Fibroblast of skin of right quadriceps (primary cell): ENCODE measurements at regions not wholly inside any gene's neighbourhood (a gene's known extent, or its start where the extent isn't known, plus 50 kb on each side); places are given as distances from the start of the nearest gene placed in this dataset.
A peak's percentile ranks its signal among the peaks of the same experiment; 100 is the strongest.
"Not testable (repeated sequence)": the region's sequence is repeated elsewhere in the genome, so short reads cannot be mapped to it uniquely, and the experiment has no call there.

ENCODE experiments used
- DNase-seq: peaks from one replicate; pipeline ENCODE4 v3.0.0-alpha.2; 2013

DNA sequence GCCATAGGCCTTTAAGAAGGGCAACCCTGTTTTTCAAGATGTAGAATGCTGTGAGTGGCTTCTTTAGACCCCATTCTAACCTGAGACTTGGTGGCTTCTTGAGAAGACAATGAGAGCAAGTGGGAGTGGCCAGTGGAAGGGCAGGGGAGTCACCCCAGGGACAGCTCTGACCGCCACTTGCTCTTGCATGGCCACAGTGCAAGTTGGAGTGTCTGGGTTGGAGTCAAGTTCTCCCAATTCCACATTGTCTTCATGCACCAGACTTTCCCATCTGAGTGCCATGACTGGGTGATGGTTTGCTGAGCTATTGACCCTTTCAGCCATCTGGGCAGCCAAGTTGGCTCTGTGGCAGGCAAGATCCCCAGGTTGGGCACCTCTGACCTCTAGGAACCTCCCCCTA, 148.0 kb upstream of the SKOR2 start:
- DNase-seq = no peak

DNA sequence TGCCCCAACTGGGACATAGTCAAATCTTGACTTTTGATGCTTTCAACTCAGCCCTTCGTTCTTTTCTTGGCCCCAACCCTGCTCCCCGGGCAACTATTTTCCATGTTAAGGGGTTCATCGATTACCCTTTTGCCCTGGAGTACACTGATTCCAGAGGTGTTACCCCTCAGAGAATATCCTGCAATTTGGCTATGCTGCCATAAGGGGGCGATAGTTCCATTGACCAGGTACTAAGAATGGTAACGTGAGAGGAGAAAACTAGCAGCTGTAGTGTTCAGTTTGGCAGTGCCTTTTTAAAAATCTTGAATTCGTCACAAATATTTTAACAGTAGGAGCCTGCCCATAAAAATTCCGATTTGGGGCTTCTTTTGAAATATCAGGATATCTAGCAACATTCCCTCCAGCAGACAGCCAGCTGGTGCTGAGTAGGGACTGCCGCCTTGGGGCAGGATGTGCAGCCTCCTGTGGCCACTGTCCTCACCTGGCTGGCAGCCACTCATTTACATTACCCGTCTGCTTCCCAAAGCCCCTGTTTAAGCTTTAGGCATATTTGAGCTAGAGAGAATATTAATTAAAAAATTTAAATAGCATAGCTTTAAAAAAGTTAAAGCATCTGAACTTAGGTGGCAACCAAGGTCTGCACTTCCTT, 146.3 kb upstream of the SKOR2 start:
- no peak for DNase-seq

DNA sequence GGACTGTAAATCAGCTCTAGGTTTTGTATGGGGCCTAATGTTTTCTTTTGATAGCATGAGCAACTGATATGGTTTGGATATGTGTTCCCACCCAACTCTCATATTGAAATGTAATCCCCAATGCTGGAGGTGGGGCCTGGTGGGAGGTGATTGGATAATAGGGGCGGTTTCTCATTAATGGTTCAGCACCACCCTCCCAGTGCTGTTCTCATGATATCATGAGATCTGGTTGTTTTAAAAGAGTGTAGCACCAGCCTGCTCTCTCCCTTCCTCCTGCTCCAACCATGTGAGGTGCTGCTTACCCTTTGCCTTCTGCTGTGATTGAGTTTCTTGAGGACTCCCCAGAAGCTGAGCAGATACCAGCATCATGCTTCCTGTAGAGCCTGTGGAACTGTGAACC, 140.2 kb upstream of the SKOR2 start:
- DNase-seq = no peak

DNA sequence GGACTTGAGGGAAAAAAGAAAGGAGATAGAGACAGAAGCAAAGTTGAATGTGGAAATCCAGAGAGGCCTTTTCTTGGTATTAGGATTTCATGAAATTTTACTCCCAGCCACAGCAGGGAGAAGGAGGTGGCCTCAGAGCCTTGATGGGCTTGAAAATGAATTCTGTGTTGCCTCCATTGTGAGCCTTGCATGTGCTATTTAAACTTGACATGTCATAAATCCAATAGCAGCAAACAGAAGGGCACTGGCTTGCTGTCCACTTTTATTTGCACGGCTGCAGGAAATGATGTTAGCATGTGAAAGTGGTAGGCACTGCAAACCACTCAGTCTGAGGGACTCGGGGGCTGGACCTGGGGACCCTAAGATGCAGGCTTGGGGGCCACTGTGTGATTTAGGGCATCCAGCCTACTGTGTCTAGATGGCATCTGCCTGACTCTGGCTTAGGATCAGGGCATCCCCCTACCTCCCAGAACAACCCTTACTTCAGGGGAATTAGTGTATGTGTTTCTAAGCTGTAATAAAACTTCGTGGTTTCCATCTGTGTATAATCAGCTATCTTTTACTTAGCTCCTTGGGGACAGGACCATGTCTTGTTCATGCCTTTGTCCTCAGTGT, 139.1 kb upstream of the SKOR2 start:
- DNase-seq = no peak

DNA sequence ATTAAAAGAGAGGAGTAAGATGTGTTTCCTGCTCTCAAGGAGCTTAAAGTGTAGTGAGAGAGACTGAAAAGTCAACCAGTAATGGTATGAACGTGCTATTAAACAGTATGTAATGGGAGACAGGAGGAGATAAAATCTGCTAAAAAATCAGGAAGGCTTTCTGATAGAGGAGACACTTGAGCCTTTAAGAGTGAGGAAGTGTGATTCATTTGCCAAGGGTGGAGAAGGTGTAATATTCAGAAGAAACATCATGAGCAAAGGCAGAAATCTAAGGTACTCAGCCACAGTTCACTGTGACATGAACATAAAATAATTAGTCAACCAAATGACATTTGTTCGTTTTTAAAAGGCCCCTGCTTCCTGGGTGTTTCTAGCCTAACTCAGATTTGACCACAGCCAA, 137.8 kb upstream of the SKOR2 start:
- DNase-seq = no peak

DNA sequence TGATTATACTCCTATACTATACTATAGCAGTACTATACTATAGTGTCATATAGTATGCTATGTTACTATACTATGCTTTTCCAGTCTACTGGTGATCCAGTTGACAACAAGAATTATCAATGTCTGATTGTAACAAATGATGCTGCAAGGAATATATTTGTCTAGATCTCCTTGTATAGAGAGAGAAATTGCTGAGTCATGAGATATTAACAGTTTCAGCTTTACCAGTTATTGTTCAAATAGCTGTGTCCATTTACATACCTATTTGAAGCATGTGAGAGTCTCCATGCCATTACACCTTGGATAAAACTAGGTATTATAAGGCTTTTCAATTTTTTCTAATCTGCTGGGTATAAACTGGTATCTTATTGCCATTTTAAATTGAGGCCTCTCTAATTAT, 136.4 kb upstream of the SKOR2 start:
- DNase-seq = no peak

DNA sequence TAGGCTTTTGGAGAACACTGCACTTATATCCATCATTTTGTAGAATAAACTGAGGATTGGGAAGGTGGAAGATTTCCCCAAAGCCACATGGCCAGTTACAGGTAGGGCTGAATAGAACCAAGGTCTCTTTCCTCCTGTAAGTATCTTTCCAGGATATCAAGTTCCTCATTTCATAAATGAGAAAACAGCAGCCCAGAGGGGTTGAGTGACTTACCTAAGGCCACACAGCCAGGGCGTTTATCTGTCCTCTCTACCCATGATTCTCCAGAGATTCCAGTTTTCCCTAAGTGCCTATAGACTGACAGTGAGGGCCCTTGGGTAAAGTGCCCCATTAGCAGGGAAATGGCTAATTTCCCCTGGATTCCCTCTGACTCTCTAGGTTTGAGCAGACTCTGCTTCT, 132.3 kb upstream of the SKOR2 start:
- DNase-seq = no peak

DNA sequence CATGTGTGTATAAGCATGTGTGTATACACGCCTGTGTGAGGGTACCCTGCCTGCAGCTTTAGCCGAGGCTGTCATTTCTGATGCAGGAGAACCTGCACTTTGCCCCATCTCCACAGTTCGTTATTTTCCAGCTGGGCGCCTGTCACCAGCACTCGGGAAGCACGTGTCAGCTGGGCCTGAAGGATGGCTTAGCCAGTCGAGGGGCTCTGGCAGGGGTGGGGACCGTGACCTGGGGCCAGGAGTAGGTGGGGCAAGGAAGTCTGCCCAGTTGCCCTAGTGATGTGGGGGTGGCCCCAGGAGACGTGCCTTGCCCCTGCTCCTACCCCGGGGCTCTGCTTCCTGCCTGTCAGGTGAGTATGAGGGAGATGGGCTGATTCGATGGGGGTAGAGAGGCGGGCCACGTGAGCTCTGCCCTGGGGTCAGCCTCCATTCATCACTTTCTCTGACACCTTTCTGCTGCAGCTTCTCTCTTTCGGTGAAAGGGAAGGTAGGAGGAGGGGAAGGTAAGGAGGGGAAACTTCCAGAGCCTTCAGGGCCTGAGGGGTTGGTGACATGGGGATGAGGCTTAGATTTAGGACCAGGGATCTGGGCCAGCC, 130.6 kb upstream of the SKOR2 start:
- no peak for DNase-seq

DNA sequence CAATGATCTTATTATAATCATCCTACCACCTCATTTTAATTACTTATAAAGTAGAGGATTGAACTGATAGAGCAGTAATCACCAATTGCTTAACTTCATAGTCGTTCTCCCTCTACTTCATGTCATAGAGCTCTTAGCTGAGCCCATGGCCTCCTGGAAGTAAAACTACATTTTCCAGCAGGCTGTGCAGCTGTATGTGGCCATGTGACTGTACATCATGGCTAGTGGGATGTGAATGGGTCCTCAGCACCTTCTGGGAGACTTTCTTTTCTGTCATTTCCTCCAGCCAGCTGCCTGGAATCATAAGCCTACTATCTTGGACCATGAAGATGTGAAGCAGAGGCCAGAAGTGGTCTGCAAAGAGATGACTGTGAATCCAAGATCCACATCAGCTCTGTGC, 128.7 kb upstream of the SKOR2 start:
- DNase-seq = no peak

DNA sequence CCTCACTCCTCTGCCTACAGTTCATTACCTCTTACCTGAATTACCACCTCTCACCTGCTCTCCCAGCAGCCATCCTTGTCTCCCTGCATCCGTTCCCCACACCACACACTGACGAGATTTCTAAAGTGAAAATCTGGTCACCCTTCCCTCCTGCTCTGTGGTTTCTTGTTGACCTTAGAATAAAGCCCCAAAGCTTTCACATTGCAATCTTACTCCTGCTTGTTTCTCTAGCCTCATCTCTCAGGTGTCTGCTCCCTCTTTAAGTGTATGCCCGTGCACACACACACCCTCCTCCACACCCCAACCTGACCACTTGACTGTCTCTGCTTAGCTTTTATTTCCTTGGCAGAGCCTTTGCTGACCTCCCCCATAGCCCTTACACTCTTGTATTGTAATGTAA, 122.0 kb upstream of the SKOR2 start:
- DNase-seq = no peak

DNA sequence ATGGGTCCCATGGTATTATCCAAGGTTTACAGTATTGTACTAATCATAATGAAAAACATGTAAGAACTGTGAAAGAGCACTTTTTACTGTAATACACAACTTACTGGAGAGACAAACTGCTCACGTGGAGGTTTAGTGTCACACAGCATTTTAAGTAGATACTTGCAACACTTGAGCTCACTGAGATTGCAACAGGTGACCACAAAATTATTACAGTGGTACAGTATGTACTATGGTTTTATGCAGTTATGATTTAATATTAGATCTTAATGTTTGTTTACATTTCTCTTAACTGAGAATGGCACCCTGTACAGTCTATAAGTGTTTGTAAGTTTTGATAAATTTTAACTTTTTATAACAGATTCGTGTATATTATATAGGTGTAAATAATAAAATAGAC, 118.6 kb upstream of the SKOR2 start:
- DNase-seq = no peak

DNA sequence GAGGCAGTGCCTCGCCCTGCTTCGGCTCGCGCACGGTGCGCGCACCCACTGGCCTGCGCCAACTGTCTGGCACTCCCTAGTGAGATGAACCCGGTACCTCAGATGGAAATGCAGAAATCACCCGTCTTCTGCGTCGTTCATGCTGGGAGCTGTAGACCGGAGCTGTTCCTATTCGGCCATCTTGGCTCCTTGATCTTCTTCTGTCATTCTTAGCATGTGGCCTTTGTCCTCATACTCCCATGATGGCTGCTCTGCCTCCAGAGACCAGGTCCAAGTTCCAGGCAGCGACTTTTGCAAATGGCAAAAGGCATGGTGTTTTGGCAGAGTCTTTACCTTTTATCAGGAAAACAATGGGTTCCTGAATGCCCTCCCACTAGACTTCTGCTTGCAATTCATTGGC, 102.6 kb upstream of the SKOR2 start:
- DNase-seq = not testable (repeated sequence)

DNA sequence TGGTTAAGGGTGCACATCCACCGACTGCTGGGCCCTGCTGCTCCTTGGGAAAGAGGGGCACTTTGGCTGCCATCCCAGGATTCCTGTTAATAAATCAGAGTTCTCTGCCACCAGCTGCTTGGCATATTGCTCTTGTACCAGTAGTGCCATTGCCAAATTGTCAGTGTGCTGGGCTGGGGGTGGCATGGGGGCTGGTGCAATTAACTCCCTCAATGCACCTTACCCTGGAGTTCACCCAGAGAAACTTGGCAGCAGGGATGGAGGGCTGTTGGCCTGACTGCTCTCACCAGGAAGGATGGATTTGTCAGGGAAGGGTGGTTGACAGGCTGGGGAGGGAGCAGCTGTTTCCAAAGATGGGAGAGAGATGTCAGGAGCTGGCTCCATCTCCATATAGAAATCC, 94.6 kb upstream of the SKOR2 start:
- DNase-seq = no peak

DNA sequence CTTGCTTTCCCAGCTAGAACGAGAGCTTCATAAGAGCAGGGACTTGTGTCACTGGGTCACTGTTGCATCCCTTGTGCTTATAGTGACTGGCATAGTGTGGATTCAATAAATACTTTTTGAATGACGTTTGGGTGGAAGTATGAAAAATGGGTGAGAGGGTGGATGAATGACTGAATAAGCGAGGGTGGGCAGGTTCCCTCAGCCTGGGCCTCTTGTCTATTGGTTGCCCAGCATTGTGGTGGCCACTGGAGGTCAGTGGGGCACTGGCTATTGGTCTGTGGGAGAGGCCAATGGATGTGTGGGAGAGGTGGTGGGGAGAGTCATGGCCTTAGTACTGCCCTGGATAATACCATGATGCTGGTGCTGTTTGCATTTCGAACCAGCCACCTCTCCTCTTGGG, 93.8 kb upstream of the SKOR2 start:
- no peak for DNase-seq

DNA sequence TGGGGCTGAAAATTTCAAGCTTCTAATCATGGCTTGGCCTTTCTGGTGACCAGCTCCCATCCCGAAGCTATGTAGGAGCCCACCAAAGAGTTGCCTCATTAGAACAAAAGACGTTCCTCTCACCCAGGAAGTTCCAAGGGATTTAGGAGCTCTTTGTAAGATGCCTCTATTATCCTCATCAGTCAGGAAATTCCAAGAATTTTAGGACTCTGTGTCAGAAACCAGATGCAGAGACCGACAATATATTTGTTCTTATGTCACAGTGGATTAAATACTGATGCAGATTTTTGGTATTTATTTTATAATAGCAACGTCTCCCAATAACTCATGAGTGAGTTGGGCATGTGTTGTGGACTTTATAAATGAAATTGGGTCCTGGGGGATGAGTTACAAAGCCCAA, 91.8 kb upstream of the SKOR2 start:
- peak; percentile 83 for DNase-seq

DNA sequence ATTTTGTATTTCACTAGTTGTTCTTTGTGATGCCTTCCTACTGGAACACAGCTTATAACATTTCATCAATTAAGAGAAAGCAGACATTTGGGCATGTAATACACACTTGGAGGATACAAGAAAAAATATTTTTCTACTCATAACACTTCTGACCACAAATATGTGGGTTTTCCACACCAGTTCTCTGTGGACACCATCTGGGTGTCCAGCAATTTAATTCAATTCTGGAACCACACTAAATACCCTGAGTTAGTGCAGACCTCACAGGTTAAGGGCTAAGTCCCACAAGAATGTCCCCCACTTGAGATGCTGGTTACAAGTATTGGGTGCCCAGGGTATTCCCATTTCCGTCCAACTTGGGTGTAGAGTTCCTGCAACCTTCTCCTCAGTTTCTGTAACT, 91.1 kb upstream of the SKOR2 start:
- peak; percentile 32 for DNase-seq

DNA sequence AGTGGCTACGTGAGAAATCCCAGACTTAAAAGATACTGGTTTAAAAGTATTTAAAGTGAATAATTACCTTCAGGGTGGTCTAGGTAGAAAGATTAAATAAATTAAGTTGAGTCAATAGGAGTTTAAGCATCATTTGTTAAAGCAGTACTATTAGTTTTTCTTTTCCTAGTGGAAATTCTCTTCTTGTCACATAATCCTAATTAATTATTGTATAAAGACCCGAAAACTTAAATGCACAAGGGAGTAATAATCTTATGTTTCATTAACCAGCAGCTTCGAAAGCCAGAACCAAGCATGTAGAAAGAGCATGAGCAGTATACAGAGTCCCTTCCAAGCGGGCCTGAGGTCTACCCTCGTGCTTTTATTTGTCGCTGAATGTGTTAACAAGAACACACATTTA, 90.2 kb upstream of the SKOR2 start:
- no peak for DNase-seq

DNA sequence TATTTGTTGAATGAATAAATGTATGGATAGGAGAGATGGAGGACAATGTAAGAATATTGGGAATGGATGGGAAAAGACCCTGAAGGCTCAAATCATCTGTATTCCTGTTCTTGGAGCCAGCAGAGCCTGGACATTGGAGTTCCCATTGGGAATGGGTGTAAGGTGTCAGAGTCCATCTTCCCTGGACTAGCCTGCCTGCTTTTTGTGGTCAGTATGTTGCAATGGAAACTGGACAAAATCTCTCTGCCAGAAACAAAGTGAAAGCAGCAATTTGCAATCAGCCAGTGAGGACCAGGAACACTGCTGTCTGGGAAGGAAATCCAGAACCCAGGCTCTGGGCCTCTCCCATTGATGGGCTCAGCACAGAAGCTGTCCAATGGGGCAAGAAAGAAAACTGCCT, 83.5 kb upstream of the SKOR2 start:
- no peak for DNase-seq

DNA sequence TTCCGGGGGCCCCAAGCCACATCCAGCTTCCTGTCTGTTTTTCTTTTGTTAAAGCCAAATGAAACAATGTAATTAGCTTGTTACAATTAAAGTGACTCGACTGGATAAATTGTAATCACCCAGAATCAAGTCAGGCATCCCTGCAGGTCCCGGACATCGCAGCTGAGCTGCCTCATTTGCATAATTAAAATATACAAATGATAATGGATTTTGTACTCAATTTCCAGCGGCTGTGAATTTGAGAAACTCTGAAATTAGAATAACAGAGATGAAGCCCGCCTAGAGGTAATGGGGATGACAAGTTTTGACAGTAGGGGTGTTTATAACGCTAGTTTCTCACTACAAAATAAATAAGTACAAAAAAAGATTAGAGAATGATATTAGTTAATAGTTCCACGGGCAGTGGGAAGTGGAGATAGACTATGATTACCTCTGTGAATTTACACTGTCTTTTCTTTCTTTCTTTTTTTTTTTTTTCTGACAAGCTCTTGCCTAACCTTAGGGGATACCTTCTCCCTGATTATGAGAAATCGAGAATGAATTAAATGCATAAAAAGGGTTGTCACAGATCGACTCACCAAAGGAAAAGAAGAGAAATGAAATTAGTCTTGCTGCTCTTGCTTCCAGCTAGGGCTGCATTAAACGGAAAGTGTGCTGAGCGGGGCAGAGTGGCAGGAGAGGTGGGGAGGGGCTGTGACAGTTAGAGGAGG, 82.6 kb upstream of the SKOR2 start:
- no peak for DNase-seq

DNA sequence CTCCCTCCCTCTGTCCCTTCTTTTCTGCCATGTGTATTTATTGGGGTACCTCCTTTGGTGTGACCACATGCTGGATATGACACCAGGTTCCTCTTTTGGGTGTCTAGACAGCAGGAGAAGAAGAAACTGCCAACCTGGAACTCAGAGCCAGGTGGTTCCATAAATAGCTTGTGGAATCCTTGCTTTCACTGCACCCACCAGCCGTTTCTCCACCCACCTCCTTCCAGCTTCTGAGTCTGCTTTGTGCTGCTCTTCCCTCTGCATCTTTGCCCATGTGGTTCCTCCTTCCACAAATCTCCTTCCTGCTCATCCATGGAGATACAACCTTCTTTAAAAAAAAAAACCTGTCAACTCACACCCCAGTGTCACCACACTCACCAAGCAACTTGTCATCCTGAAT, 80.2 kb upstream of the SKOR2 start:
- no peak for DNase-seq

DNA sequence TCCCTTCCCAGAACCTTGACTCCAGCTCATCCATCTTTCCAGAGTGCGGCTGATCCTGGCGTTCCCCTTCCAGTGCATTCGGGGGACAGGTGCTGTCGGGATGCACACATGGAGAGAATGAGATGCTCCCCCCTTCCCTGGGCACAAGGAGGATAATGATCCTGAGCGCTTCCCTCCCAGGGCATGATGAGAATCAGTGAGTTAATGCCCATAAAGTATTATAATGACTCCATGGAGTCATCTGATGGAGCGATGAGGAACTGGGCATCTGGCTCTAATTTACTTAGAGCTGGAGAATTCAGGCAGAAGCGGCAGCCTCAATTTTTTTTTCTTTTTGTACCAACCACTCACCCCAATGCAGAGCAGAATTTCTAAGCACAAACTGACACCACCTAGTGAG, 79.6 kb upstream of the SKOR2 start:
- DNase-seq = no peak

DNA sequence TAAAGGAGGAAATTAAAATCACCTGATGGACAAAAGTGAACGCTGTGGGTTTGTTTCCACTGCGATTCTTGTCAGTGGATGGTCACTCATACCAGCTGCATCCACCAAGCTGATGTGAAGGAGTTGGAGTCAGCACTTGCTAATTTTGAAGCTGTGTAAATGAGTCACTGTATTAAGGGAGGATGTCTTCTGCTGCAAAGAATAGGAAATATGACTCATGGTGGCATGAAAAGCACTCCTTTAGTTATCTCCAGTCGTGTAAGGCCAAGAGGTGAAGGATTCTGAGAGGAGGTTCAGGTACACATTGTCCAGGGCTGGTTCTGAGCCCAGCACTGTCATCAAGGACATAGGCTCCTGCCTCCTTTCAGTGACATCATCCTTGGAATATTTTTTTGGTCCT, 71.7 kb upstream of the SKOR2 start:
- peak; percentile 68 for DNase-seq

DNA sequence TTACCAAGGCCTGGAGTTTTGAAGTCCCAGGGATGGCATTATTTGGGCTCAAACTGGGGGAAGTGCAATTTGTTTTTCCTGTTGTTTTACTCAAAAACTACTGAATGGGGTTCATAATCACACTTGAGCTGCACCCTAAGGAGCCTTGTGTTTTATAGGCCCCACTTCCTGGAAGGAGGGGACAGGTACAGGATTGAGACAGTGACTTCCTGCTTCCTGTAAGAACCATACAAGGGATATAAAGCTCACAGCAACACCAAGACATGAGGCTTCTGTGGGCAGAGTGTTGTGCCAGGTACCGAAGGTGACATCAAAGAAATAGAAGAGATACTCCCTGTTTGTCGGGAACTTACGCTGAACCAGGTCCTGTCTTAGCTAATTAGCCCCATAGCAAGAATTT, 70.4 kb upstream of the SKOR2 start:
- no peak for DNase-seq

DNA sequence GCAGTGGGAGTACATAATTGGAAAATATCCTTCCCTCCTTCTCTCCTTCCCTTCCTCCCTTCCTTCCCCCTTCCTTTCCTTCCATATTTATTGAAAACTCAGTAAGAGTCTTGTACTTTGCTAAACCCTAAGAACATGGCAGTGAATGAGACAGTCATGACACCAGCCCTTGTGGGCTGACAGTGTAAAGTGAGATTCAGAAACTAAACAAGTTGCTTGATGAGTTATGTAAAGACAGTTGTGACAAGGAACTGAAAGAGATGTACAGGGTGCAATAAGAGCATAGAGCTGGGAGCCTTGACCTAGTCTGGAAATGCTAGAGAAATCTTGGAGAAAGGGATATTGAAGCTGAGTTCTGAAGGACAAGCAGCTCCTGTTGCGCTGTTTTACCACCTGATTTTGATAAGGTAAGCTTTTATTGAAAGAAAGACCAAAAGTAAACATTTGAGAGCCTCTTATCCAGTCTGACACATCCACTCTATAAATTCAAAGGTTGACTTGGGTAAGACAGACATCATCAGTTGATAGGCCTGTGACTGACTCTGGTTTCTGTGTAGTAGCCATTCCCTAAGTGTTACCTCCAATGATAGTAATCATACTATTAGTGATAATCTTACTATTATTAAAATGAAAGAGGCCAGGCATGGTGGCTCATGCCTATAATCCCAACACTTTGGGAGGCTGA, 66.5 kb upstream of the SKOR2 start:
- DNase-seq = no peak
